ENCODE measurements at regions not wholly inside any gene's neighbourhood (a gene's known extent, or its start where the extent isn't known, plus 50 kb on each side); places are given as distances from the start of the nearest gene placed in this dataset.

DNA sequence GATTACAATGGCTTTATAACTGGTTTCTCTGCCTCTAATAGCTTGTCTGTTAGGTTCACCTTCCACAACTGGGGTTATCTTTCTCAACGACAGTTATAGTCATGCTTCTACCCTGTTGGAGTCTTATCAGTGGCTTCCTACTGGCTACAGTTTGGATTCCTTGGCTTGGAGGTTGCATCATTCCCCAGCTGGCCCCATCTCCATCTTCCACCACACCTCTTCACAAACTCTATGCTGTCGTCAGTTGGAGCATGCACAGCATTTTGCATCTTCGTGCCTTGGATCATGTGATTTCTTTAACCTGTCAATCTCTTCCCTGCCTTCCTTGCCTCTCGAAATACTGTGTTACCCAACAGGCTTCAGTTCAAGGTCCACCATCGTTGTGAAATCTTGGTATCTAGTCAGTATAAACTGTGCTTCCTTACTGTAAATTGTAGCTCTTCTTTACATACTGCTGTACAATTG is 316.3 kb upstream of the CXCR4 start (continued):
- TF ChIP-seq ZBTB26 (CRISPR knock-in tag; IDR thresholded peaks at IDR 0.05), result no peak
- TF ChIP-seq, protein P1, sequence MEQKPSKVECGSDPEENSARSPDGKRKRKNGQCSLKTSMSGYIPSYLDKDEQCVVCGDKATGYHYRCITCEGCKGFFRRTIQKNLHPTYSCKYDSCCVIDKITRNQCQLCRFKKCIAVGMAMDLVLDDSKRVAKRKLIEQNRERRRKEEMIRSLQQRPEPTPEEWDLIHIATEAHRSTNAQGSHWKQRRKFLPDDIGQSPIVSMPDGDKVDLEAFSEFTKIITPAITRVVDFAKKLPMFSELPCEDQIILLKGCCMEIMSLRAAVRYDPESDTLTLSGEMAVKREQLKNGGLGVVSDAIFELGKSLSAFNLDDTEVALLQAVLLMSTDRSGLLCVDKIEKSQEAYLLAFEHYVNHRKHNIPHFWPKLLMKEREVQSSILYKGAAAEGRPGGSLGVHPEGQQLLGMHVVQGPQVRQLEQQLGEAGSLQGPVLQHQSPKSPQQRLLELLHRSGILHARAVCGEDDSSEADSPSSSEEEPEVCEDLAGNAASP (IDR thresholded peaks at IDR 0.05), result no peak
- TF ChIP-seq KDM4B (IDR thresholded peaks at IDR 0.05; ENCODE audit: borderline replicate concordance in 2 of 2, low read depth in 1 of 2), result no peak
- no peak for TF ChIP-seq ZNF431 (CRISPR knock-in tag; IDR thresholded peaks at IDR 0.05)
- no peak for TF ChIP-seq STAG1 (CRISPR knock-in tag; IDR thresholded peaks at IDR 0.05; ENCODE audit: borderline replicate concordance)
- no peak for TF ChIP-seq ZFPM2 (CRISPR knock-in tag; IDR thresholded peaks at IDR 0.05)
- no peak for TF ChIP-seq ZNF444 (CRISPR knock-in tag; IDR thresholded peaks at IDR 0.05)
- TF ChIP-seq ETV5 (CRISPR knock-in tag; IDR thresholded peaks at IDR 0.05; ENCODE audit: low read depth), result no peak
- TF ChIP-seq MITF (IDR thresholded peaks at IDR 0.05), result 0 out of 2 replicates have a peak, but pooled peaks have one; percentile 21
- TF ChIP-seq NFATC3 (IDR thresholded peaks at IDR 0.05), result no peak
- no peak for TF ChIP-seq MIER1 (IDR thresholded peaks at IDR 0.05; ENCODE audit: low read depth)
- TF ChIP-seq ELF2 (CRISPR knock-in tag; IDR thresholded peaks at IDR 0.05), result no peak
- TF ChIP-seq, protein P2, sequence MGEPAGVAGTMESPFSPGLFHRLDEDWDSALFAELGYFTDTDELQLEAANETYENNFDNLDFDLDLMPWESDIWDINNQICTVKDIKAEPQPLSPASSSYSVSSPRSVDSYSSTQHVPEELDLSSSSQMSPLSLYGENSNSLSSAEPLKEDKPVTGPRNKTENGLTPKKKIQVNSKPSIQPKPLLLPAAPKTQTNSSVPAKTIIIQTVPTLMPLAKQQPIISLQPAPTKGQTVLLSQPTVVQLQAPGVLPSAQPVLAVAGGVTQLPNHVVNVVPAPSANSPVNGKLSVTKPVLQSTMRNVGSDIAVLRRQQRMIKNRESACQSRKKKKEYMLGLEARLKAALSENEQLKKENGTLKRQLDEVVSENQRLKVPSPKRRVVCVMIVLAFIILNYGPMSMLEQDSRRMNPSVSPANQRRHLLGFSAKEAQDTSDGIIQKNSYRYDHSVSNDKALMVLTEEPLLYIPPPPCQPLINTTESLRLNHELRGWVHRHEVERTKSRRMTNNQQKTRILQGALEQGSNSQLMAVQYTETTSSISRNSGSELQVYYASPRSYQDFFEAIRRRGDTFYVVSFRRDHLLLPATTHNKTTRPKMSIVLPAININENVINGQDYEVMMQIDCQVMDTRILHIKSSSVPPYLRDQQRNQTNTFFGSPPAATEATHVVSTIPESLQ (CRISPR knock-in tag; IDR thresholded peaks at IDR 0.05), result no peak
- TF ChIP-seq ZKSCAN3 (CRISPR knock-in tag; IDR thresholded peaks at IDR 0.05), result no peak
- TF ChIP-seq ZNF695 (CRISPR knock-in tag; IDR thresholded peaks at IDR 0.05), result no peak
- no peak for TF ChIP-seq GATAD2A (IDR thresholded peaks at IDR 0.05)
- TF ChIP-seq EHMT2 (IDR thresholded peaks at IDR 0.05), result peak; percentile 52; the same call in 1 of the 2 replicates
- no peak for TF ChIP-seq STAT5B (CRISPR knock-in tag; IDR thresholded peaks at IDR 0.05)
- TF ChIP-seq DIDO1 (tag; IDR thresholded peaks at IDR 0.05; ENCODE audit: low read depth), result no peak
- no peak for TF ChIP-seq FOXP4 (CRISPR knock-in tag; IDR thresholded peaks at IDR 0.05; ENCODE audit: borderline replicate concordance)
- TF ChIP-seq ZNF23 (CRISPR knock-in tag; IDR thresholded peaks at IDR 0.05), result no peak
- TF ChIP-seq RNF2 (IDR thresholded peaks at IDR 0.05), result peak; percentile 81; the same call in 1 of the 2 replicates
- TF ChIP-seq TEAD2 (tag; IDR thresholded peaks at IDR 0.05), result no peak
- TF ChIP-seq XRCC3 (IDR thresholded peaks at IDR 0.05), result no peak
- no peak for TF ChIP-seq ZNF384 (IDR thresholded peaks at IDR 0.05; ENCODE audit: low read depth, low read length)
